HUES6 (cell line): ENCODE measurements at regions not wholly inside any gene's neighbourhood (a gene's known extent, or its start where the extent isn't known, plus 50 kb on each side); places are given as distances from the start of the nearest gene placed in this dataset.

Experiments used
- H3K27ac ChIP-seq: 2 replicates; pipeline ENCODE4 v1.7.0; 2013; ENCODE audit warnings: low read depth, mild to moderate bottlenecking, low read length, inconsistent platforms
- H3K27me3 ChIP-seq: 2 replicates; pipeline ENCODE4 v1.6.1; 2013; ENCODE audit warnings: low read length; ENCODE audit not compliant: control insufficient read depth, insufficient read depth
- H3K36me3 ChIP-seq: 2 replicates; pipeline ENCODE4 v1.6.1; 2013; ENCODE audit warnings: low read length; ENCODE audit not compliant: control insufficient read depth, insufficient read depth
- H3K4me1 ChIP-seq: 2 replicates; pipeline ENCODE4 v1.6.1; 2013; ENCODE audit warnings: low read length; ENCODE audit not compliant: control insufficient read depth, insufficient read depth
- H3K4me3 ChIP-seq: 2 replicates; pipeline ENCODE4 v1.5.1; 2013; ENCODE audit warnings: low read depth, low read length
- H3K9ac ChIP-seq: one replicate; pipeline ENCODE4 v1.6.1; 2013; ENCODE audit warnings: mild to moderate bottlenecking, low read length
- H3K9me3 ChIP-seq: 2 replicates; pipeline ENCODE4 v1.6.1; 2013; ENCODE audit warnings: low read depth, low read length; ENCODE audit not compliant: control insufficient read depth, insufficient read depth

DNA sequence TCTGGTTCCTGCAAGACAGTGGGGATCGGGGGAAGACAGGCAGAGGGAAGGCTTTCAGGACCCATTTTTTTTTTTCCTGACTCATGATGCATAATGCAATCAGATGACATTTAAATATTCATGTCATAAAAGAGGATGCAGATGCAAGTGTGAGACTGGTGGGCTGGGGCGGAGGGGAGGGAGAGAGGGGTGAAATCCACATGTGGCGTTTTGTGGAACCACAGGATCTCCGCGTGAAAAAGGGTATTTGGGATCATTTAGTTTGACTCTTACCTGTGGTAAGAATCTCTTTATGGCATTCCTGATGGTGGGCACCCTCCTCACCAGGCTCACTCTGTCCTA, 249.3 kb upstream of the CSF3R start:
- peaks cover 32% of the 10 kb centered on the region for H3K4me1 ChIP-seq
- no peaks in the 10 kb centered on the region for H3K27me3 ChIP-seq
- no peak overlapping the region for H3K27ac ChIP-seq
- H3K9me3 ChIP-seq, result no peaks in the 10 kb centered on the region
- H3K4me3 ChIP-seq, result no peak overlapping the region
- no peaks in the 10 kb centered on the region for H3K36me3 ChIP-seq
- H3K9ac ChIP-seq, result no peak overlapping the region

DNA sequence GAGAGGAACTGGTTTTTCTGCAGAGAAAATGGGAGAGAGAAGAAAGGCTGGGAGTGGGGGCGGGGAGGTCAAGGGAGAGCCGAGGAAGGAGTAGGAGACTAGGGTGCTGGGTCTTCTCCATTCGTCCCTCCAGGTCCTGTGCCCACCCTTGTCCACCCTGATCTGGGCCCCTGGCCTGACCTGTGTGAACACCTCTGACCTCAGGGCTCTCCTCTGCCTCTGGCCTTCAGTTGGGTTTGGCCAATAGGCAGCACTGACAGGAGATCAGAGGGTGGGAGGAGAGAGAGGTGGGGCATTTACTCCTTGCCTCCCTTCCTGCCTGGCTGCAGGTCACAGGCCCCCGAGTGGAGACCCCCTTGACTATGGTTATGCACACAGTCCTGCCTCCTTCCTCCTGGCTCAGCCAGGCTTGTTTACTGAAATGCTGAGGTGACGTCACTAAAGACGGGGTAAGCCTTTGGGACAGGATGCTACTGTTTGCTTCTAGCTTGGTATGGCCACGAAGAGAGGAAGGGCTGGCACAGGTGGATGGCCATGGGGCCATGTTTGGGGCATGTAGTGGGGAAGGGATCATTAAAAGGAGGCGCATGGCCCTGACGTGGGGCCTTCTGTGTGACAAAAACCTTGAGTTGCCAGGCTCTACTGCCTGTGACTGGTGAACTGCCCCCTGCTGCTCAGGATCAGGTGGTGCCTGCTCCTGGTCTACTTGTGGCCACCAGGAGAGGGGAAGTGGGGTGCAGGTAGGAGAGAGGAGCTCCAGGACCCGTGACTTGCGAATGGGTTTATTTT, 248.7 kb upstream of the CSF3R start:
- Histone ChIP-seq H3K9ac (no peak overlapping the region), H3K27me3 (no peaks in the 10 kb centered on the region), H3K4me3 (no peak overlapping the region), H3K27ac (no peak overlapping the region), H3K36me3 (no peaks in the 10 kb centered on the region), H3K9me3 (no peaks in the 10 kb centered on the region), H3K4me1 (peaks cover 26% of the 10 kb centered on the region)

- Histone ChIP-seq H3K4me1 (peaks cover 24% of the 10 kb centered on the region), H3K9me3 (no peaks in the 10 kb centered on the region), H3K36me3 (no peaks in the 10 kb centered on the region), H3K27ac (no peak overlapping the region), H3K27me3 (no peaks in the 10 kb centered on the region), H3K9ac (no peak overlapping the region), H3K4me3 (no peak overlapping the region)
Observed at GRCh38 chr1:36730599-36730998, 247.9 kb upstream of the CSF3R start.

GRCh38 chr1:36729716-36730510, 247.2 kb upstream of the CSF3R start:
- H3K4me3 ChIP-seq, result no peak overlapping the region
- no peaks in the 10 kb centered on the region for H3K36me3 ChIP-seq
- H3K27ac ChIP-seq, result no peak overlapping the region
- peaks cover 24% of the 10 kb centered on the region for H3K4me1 ChIP-seq
- no peak overlapping the region for H3K9ac ChIP-seq
- no peaks in the 10 kb centered on the region for H3K9me3 ChIP-seq
- no peaks in the 10 kb centered on the region for H3K27me3 ChIP-seq

DNA sequence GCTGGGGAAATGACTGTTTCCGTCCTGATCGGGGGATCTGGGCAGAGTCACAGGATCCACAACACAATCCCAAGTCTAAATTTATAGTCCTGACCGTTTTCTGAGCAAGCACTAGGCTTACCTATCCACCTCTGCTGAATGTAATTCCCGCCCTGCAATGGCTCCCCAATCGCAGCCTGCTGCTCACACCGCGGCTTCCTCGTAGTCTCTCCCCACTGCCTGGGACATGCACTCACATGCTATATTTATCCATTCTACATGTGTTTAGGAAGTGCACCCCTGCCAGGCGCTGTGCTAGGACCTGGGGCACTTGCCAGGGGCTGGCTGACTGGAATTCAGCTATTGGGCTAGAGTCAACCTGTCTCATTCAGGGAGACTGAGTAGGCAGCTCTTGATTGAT, 246.6 kb upstream of the CSF3R start:
- H3K27ac ChIP-seq, result no peak overlapping the region
- no peak overlapping the region for H3K9ac ChIP-seq
- H3K4me1 ChIP-seq, result peaks cover 24% of the 10 kb centered on the region
- no peaks in the 10 kb centered on the region for H3K36me3 ChIP-seq
- peaks cover 5% of the 10 kb centered on the region; the same call in 1 of the 2 replicates for H3K27me3 ChIP-seq
- H3K9me3 ChIP-seq, result no peaks in the 10 kb centered on the region
- no peak overlapping the region for H3K4me3 ChIP-seq

DNA sequence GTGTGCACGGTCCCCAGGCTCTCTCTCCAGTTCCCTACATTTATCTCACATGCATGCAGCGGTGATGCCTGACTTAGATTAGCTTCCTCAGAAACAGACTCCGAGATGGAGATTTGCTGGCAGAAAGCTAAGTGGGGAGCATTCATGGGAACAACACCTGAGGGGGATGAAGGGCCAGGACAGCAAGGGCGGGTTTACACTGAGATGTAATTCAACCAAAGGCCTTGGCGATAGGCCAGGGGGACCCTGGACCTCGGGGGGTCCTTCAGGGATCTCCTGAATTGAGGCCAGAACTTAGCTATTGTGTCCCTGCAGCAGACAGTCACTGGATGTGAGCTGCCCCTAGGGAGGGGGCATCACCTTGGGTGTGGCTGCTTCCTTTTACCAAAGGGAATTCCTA, 246.1 kb upstream of the CSF3R start:
- no peaks in the 10 kb centered on the region for H3K36me3 ChIP-seq
- H3K4me3 ChIP-seq, result no peak overlapping the region
- peaks cover 24% of the 10 kb centered on the region for H3K4me1 ChIP-seq
- H3K27me3 ChIP-seq, result peaks cover 6% of the 10 kb centered on the region; the same call in 1 of the 2 replicates
- no peak overlapping the region for H3K27ac ChIP-seq
- no peaks in the 10 kb centered on the region for H3K9me3 ChIP-seq
- no peak overlapping the region for H3K9ac ChIP-seq

DNA sequence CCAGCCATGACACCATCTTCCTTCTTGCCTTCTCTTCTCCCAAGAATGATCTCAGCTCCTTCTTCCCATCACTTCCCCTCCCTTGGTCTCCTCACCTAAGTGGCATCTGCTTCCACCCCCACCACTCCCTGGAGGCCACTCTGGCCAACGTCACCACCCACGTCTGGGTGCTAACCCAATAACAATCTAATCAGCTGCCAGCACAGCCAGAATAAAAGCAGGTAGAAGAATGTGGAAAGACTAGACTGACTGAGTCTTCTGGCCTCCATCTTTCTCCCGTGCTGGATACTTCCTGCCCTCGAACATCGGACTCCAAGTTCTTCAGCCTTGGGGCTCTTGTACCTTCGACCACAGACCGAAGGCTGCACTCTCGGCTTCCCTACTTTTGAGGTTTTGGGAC, 245.3 kb upstream of the CSF3R start:
- Histone ChIP-seq H3K27ac (no peak overlapping the region), H3K9me3 (no peaks in the 10 kb centered on the region), H3K4me1 (peaks cover 24% of the 10 kb centered on the region)

DNA sequence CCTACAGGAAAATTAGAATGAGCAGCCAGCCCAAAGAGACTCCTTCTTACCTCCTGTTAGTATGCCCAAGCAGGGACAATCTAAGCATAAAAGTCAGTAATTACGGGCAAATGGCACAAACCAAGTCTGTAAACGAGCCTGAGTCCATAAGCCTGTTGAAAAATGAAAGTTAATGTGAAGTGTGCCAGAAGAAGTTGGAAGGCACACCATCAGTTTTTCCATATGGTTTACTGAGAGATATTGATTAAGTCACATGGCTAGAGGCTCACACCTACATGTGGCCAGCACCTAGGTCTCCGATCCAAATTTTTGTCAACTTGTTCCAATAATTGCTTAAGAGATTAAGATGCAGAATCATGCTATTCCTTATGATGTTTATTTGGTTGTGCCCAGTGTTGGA, 242.4 kb upstream of the CSF3R start:
- H3K27me3 ChIP-seq, result peaks cover 8% of the 10 kb centered on the region; the same call in 1 of the 2 replicates
- no peaks in the 10 kb centered on the region for H3K9me3 ChIP-seq
- no peak overlapping the region for H3K9ac ChIP-seq

More for the DNA sequence above, 245.3 kb upstream of the CSF3R start:
- no peak overlapping the region for H3K4me3 ChIP-seq
- no peak overlapping the region for H3K9ac ChIP-seq
- H3K27me3 ChIP-seq, result peaks cover 6% of the 10 kb centered on the region; the same call in 1 of the 2 replicates
- H3K36me3 ChIP-seq, result no peaks in the 10 kb centered on the region

GRCh38 chr1:36723813-36724212, 241.1 kb upstream of the CSF3R start:
- peaks cover 8% of the 10 kb centered on the region; the same call in 1 of the 2 replicates for H3K27me3 ChIP-seq
- H3K9ac ChIP-seq, result no peak overlapping the region
- H3K27ac ChIP-seq, result no peak overlapping the region
- no peaks in the 10 kb centered on the region for H3K9me3 ChIP-seq
- no peaks in the 10 kb centered on the region for H3K36me3 ChIP-seq
- no peak overlapping the region for H3K4me3 ChIP-seq
- H3K4me1 ChIP-seq, result no peaks in the 10 kb centered on the region; the same call in 1 of the 2 replicates

More for the DNA sequence above, 242.4 kb upstream of the CSF3R start:
- Histone ChIP-seq H3K36me3 (no peaks in the 10 kb centered on the region), H3K4me3 (no peak overlapping the region), H3K4me1 (peaks cover 7% of the 10 kb centered on the region; the same call in 1 of the 2 replicates), H3K27ac (no peak overlapping the region)

- H3K4me1 ChIP-seq, result no peaks in the 10 kb centered on the region
- H3K36me3 ChIP-seq, result no peaks in the 10 kb centered on the region
- H3K9me3 ChIP-seq, result no peaks in the 10 kb centered on the region
- no peak overlapping the region for H3K4me3 ChIP-seq
- no peak overlapping the region for H3K27ac ChIP-seq
- H3K9ac ChIP-seq, result no peak overlapping the region
- peaks cover 8% of the 10 kb centered on the region; the same call in 1 of the 2 replicates for H3K27me3 ChIP-seq
Observed at GRCh38 chr1:36722871-36723270, 240.2 kb upstream of the CSF3R start.

DNA sequence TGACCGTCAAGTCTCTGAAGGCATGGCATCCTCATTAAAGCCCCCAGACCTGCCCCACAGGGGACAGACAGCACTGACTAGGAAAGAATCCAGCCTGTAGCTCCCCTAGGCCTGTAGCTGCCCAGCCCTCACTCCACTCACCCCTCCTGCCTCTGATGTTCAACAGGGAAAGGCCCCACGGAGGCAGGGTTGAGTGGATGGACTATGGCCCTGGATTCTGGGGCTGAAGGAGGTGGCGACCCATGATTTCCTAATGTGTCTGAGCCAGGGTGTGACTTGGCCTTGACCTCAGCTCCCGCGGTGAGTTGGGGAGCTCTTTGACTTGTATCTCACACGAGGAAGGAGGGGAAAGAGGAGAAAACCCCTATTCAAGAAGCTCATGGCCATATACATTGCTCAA, 238.5 kb upstream of the CSF3R start:
- Histone ChIP-seq H3K4me1 (no peaks in the 10 kb centered on the region), H3K9me3 (no peaks in the 10 kb centered on the region), H3K27me3 (peaks cover 8% of the 10 kb centered on the region; the same call in 1 of the 2 replicates), H3K4me3 (no peak overlapping the region), H3K36me3 (no peaks in the 10 kb centered on the region), H3K9ac (no peak overlapping the region), H3K27ac (no peak overlapping the region)
